Muscle layer of colon (tissue), 2 donors: ENCODE measurements at regions not wholly inside any gene's neighbourhood (a gene's known extent, or its start where the extent isn't known, plus 50 kb on each side); places are given as distances from the start of the nearest gene placed in this dataset.

Source experiments
- H3K27ac ChIP-seq: one replicate; pipeline ENCODE4 v1.7.0; 2013; ENCODE audit warnings: low read depth, mild to moderate bottlenecking, low read length, moderate library complexity
- H3K27me3 ChIP-seq, 2 donors: one replicate each; pipeline ENCODE4 v1.7.0; 2013; ENCODE audit warnings: low read length in 2 of 2, mild to moderate bottlenecking in 2 of 2; ENCODE audit not compliant: insufficient read depth in 2 of 2, control insufficient read depth in 1 of 2
- H3K36me3 ChIP-seq: one replicate; pipeline ENCODE4 v1.7.0; 2013; ENCODE audit warnings: mild to moderate bottlenecking, low read length; ENCODE audit not compliant: insufficient read depth
- H3K4me1 ChIP-seq: one replicate; pipeline ENCODE4 v1.7.0; 2013; ENCODE audit warnings: mild to moderate bottlenecking, low read length; ENCODE audit not compliant: insufficient read depth
- H3K4me3 ChIP-seq, 2 donors: one replicate each; pipeline ENCODE4 v1.7.0; 2013; ENCODE audit warnings: low read length in 2 of 2, low read depth in 1 of 2, mild to moderate bottlenecking in 1 of 2, moderate library complexity in 1 of 2
- H3K9ac ChIP-seq: one replicate; pipeline ENCODE4 v1.7.0; 2013; ENCODE audit warnings: low read length
- H3K9me3 ChIP-seq: one replicate; pipeline ENCODE4 v1.7.0; 2013; ENCODE audit warnings: mild to moderate bottlenecking, low read length
- donor health status: abdominal sarcoma.
- donor health status: Adenocarcinoma of cecum.

- Histone ChIP-seq H3K9ac (no peak overlapping the region), H3K9me3 (no peaks in the 10 kb centered on the region), H3K4me1 (no peaks in the 10 kb centered on the region), H3K27me3 (no peaks in the 10 kb centered on the region), H3K4me3 (no peak overlapping the region), H3K36me3 (no peaks in the 10 kb centered on the region), H3K27ac (no peak overlapping the region)
These were observed 1139.9 kb upstream of the LRRN3 start for GRCh38 chr7:109950821-109951564.

GRCh38 chr7:109951565-109951928 lies 1139.4 kb upstream of the LRRN3 start:
- H3K9ac ChIP-seq: no peak overlapping the region
- no peak overlapping the region for H3K4me3 ChIP-seq
- H3K27ac ChIP-seq: no peak overlapping the region
- no peaks in the 10 kb centered on the region for H3K27me3 ChIP-seq
- no peaks in the 10 kb centered on the region for H3K4me1 ChIP-seq
- no peaks in the 10 kb centered on the region for H3K36me3 ChIP-seq
- no peaks in the 10 kb centered on the region for H3K9me3 ChIP-seq

GRCh38 chr7:109955986-109956385 lies 1134.9 kb upstream of the LRRN3 start:
- H3K4me1 ChIP-seq: no peaks in the 10 kb centered on the region
- H3K27ac ChIP-seq: no peak overlapping the region
- H3K9me3 ChIP-seq: no peaks in the 10 kb centered on the region
- no peaks in the 10 kb centered on the region for H3K36me3 ChIP-seq
- no peak overlapping the region for H3K4me3 ChIP-seq
- no peak overlapping the region for H3K9ac ChIP-seq
- H3K27me3 ChIP-seq: no peaks in the 10 kb centered on the region

GRCh38 chr7:109956916-109957315 lies 1134.0 kb upstream of the LRRN3 start:
- Histone ChIP-seq H3K36me3 (no peaks in the 10 kb centered on the region), H3K27me3 (no peaks in the 10 kb centered on the region), H3K9me3 (no peaks in the 10 kb centered on the region), H3K9ac (no peak overlapping the region), H3K27ac (no peak overlapping the region), H3K4me3 (no peak overlapping the region), H3K4me1 (no peaks in the 10 kb centered on the region)

- H3K27me3 ChIP-seq: no peaks in the 10 kb centered on the region
- H3K36me3 ChIP-seq: no peaks in the 10 kb centered on the region
- H3K9ac ChIP-seq: no peak overlapping the region
- H3K4me1 ChIP-seq: no peaks in the 10 kb centered on the region
- H3K4me3 ChIP-seq: no peak overlapping the region
- no peaks in the 10 kb centered on the region for H3K9me3 ChIP-seq
- H3K27ac ChIP-seq: no peak overlapping the region
These were observed 1127.2 kb upstream of the LRRN3 start for GRCh38 chr7:109963741-109964140.

DNA sequence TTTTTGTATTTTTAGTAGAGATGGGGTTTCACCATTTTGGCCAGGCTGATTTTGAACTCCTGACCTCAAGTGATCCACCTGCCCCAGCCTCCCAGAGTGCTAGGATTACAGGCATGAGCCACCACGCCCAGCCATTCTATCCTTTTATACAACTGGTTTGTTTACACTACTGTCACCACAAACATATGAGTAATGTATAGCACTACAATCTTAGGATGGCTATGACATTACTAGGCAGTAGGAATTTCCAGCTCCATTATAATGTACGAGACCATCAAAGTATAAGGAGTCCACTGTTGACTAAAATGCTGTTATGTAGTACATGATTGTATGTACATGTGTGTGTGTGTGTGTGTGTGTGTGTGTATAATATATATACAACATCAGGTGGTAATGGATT lies 1126.1 kb upstream of the LRRN3 start:
- H3K4me1 ChIP-seq: no peaks in the 10 kb centered on the region
- H3K27me3 ChIP-seq: no peaks in the 10 kb centered on the region
- H3K9ac ChIP-seq: no peak overlapping the region
- H3K9me3 ChIP-seq: no peaks in the 10 kb centered on the region
- no peak overlapping the region for H3K4me3 ChIP-seq
- H3K36me3 ChIP-seq: no peaks in the 10 kb centered on the region
- no peak overlapping the region for H3K27ac ChIP-seq

- H3K4me3 ChIP-seq: no peak overlapping the region
- no peak overlapping the region for H3K27ac ChIP-seq
- no peaks in the 10 kb centered on the region for H3K36me3 ChIP-seq
- H3K4me1 ChIP-seq: no peaks in the 10 kb centered on the region
- H3K9me3 ChIP-seq: no peaks in the 10 kb centered on the region
- H3K27me3 ChIP-seq: no peaks in the 10 kb centered on the region
- no peak overlapping the region for H3K9ac ChIP-seq
These were observed 1123.5 kb upstream of the LRRN3 start for GRCh38 chr7:109967406-109967805.

DNA sequence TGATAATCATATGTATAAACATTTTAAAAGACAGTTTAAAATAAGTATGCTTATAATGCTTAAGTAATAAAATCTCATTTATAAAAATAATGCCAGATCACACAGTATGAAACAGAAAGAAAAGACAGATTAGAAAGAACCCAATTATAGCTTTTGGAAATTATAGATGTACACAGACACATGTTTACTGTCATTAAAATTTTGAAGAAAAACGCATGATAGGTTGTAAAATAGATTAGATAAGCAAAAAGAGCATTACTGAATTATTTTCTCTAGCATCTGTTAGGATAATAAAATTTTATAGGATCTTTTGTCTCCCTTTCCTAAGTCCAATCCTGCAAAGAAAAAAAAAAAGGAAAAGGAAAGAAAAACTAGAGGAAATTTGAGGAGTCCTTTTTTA lies 1107.3 kb upstream of the LRRN3 start:
- Histone ChIP-seq H3K36me3 (no peaks in the 10 kb centered on the region), H3K9ac (no peak overlapping the region), H3K27me3 (no peaks in the 10 kb centered on the region), H3K27ac (no peak overlapping the region), H3K4me3 (no peak overlapping the region), H3K9me3 (no peaks in the 10 kb centered on the region), H3K4me1 (no peaks in the 10 kb centered on the region)

DNA sequence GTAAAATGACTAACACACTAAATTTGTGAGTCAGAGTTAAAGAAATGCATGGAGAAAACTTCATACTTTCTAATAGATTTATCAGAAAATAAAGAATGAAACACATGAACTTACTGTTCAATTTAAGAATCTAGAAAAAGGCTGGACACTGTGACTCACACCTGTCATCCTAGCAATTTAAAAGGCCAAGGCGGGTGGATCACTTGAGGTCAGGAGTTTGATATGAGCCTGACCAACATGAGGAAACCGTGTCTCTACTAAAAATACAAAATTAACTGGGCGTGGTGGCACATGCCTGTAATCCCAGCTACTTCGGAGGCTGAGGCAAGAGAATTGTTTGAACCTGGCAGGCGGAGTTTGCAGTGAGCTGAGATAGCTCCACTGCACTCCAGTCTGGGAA lies 1106.2 kb upstream of the LRRN3 start:
- H3K36me3 ChIP-seq: no peaks in the 10 kb centered on the region
- H3K9ac ChIP-seq: no peak overlapping the region
- no peak overlapping the region for H3K4me3 ChIP-seq
- no peaks in the 10 kb centered on the region for H3K9me3 ChIP-seq
- no peak overlapping the region for H3K27ac ChIP-seq
- H3K4me1 ChIP-seq: no peaks in the 10 kb centered on the region
- H3K27me3 ChIP-seq: no peaks in the 10 kb centered on the region

DNA sequence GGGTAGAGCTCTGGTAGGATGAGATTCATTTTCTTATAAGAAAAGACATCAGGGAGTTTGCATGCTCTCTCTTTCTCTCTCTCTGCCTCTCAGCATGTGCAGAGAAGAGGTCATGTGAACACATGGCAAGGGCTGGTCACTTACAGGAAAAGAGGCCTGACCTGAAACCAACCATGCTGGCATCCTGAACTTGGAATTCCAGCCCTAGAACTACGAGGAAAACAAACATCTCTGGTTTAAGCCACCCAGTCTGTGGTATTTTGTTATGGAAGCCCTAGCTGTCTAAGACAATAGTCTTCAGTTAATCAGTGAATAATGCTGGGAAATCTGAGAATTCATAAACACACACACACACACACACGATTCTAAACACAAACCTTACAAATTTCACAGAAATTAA lies 1104.2 kb upstream of the LRRN3 start:
- Histone ChIP-seq H3K9me3 (no peaks in the 10 kb centered on the region), H3K9ac (no peak overlapping the region), H3K27me3 (no peaks in the 10 kb centered on the region), H3K27ac (no peak overlapping the region), H3K4me3 (no peak overlapping the region), H3K4me1 (no peaks in the 10 kb centered on the region), H3K36me3 (no peaks in the 10 kb centered on the region)

GRCh38 chr7:109996411-109996810 lies 1094.5 kb upstream of the LRRN3 start:
- H3K4me3 ChIP-seq: no peak overlapping the region
- no peaks in the 10 kb centered on the region for H3K36me3 ChIP-seq

GRCh38 chr7:109996927-109997326 lies 1094.0 kb upstream of the LRRN3 start:
- Histone ChIP-seq H3K9ac (no peak overlapping the region), H3K4me3 (no peak overlapping the region), H3K27me3 (no peaks in the 10 kb centered on the region), H3K27ac (no peak overlapping the region), H3K4me1 (no peaks in the 10 kb centered on the region), H3K36me3 (no peaks in the 10 kb centered on the region), H3K9me3 (no peaks in the 10 kb centered on the region)

More at GRCh38 chr7:109996411-109996810, 1094.5 kb upstream of the LRRN3 start:
- Histone ChIP-seq H3K9me3 (no peaks in the 10 kb centered on the region), H3K27me3 (no peaks in the 10 kb centered on the region), H3K4me1 (no peaks in the 10 kb centered on the region), H3K9ac (no peak overlapping the region), H3K27ac (no peak overlapping the region)
